Neural cell (in vitro differentiated cells): ENCODE measurements at regions not wholly inside any gene's neighbourhood (a gene's known extent, or its start where the extent isn't known, plus 50 kb on each side); places are given as distances from the start of the nearest gene placed in this dataset.

Experiments
- EP300 ChIP-seq: fragments of 450-650 bp; conservative IDR thresholded peaks from 2 replicates; pipeline ENCODE4 v1.6.1; 2014; ENCODE audit warnings: antibody characterized with exemption, mild to moderate bottlenecking, moderate library complexity; ENCODE audit not compliant: poor library complexity, severe bottlenecking
- EZH2 ChIP-seq: fragments of 200-600, 300-800 bp; shearing (Covaris generic), sonication (generic); IDR thresholded peaks from 2 replicates; pipeline ENCODE4 v1.6.1; 2014; ENCODE audit warnings: antibody characterized with exemption, low read length, borderline replicate concordance, mild to moderate bottlenecking; ENCODE audit not compliant: insufficient read depth, poor library complexity, severe bottlenecking
- POLR2AphosphoS5 ChIP-seq: IDR thresholded peaks from 2 replicates; pipeline ENCODE4 v1.6.1; 2012
- RAD21 ChIP-seq: fragments of 450-650 bp; conservative IDR thresholded peaks from 2 replicates; pipeline ENCODE4 v1.6.1; 2014; ENCODE audit warnings: antibody characterized with exemption, mild to moderate bottlenecking, moderate library complexity
- SMC3 ChIP-seq: fragments of 450-650 bp; conservative IDR thresholded peaks from 2 replicates; pipeline ENCODE4 v1.6.1; 2014; ENCODE audit warnings: antibody characterized with exemption, mild to moderate bottlenecking, moderate library complexity; ENCODE audit not compliant: poor library complexity
- TAF1 ChIP-seq: IDR thresholded peaks from 2 replicates; pipeline ENCODE4 v1.6.1; 2012; ENCODE audit warnings: low read depth
- TF ChIP-seq, protein P1 (sequence below): fragments of 450-650 bp; IDR thresholded peaks from 2 replicates; pipeline ENCODE4 v1.5.1; 2014; ENCODE audit warnings: antibody characterized with exemption, mild to moderate bottlenecking, moderate library complexity; ENCODE audit not compliant: poor library complexity, severe bottlenecking
- TF ChIP-seq, protein P2 (sequence below): IDR thresholded peaks from 2 replicates; pipeline ENCODE4 v1.6.1; 2012; ENCODE audit warnings: borderline replicate concordance

DNA sequence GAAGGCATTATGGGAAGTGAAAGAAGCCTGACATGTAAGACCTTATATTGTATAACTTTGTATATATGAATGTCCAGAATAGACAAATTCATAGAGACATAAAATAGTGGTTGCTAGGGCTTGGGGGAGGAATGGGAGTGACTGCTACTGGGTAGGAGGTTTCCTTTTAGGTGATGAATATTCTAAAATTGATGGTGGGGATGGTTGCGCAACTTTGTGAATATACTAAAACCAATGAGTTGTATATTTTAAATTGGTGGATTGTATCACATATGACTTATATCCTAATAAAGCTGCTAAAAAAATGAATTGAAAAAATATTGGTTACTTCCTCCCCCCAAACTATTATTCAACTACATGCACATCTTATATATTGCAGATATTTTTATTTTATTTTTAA is 70.0 kb downstream of the UCHL1 start:
- TF ChIP-seq EP300 (no peak), POLR2AphosphoS5 (no peak), EZH2 (no peak), RAD21 (no peak), SMC3 (no peak), TAF1 (no peak)
- TF ChIP-seq, protein P1, sequence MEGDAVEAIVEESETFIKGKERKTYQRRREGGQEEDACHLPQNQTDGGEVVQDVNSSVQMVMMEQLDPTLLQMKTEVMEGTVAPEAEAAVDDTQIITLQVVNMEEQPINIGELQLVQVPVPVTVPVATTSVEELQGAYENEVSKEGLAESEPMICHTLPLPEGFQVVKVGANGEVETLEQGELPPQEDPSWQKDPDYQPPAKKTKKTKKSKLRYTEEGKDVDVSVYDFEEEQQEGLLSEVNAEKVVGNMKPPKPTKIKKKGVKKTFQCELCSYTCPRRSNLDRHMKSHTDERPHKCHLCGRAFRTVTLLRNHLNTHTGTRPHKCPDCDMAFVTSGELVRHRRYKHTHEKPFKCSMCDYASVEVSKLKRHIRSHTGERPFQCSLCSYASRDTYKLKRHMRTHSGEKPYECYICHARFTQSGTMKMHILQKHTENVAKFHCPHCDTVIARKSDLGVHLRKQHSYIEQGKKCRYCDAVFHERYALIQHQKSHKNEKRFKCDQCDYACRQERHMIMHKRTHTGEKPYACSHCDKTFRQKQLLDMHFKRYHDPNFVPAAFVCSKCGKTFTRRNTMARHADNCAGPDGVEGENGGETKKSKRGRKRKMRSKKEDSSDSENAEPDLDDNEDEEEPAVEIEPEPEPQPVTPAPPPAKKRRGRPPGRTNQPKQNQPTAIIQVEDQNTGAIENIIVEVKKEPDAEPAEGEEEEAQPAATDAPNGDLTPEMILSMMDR = no peak
- TF ChIP-seq, protein P2, sequence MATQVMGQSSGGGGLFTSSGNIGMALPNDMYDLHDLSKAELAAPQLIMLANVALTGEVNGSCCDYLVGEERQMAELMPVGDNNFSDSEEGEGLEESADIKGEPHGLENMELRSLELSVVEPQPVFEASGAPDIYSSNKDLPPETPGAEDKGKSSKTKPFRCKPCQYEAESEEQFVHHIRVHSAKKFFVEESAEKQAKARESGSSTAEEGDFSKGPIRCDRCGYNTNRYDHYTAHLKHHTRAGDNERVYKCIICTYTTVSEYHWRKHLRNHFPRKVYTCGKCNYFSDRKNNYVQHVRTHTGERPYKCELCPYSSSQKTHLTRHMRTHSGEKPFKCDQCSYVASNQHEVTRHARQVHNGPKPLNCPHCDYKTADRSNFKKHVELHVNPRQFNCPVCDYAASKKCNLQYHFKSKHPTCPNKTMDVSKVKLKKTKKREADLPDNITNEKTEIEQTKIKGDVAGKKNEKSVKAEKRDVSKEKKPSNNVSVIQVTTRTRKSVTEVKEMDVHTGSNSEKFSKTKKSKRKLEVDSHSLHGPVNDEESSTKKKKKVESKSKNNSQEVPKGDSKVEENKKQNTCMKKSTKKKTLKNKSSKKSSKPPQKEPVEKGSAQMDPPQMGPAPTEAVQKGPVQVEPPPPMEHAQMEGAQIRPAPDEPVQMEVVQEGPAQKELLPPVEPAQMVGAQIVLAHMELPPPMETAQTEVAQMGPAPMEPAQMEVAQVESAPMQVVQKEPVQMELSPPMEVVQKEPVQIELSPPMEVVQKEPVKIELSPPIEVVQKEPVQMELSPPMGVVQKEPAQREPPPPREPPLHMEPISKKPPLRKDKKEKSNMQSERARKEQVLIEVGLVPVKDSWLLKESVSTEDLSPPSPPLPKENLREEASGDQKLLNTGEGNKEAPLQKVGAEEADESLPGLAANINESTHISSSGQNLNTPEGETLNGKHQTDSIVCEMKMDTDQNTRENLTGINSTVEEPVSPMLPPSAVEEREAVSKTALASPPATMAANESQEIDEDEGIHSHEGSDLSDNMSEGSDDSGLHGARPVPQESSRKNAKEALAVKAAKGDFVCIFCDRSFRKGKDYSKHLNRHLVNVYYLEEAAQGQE = no peak
